Stimulated activated naive CD8-positive, alpha-beta T cell treated with anti-CD3 and anti-CD28 coated beads, Interleukin-15, Interleukin-2, amounts not matched to agents 100 ng/mL and 50 ng/mL, for 24 hours (primary cell): ENCODE measurements at regions not wholly inside any gene's neighbourhood (a gene's known extent, or its start where the extent isn't known, plus 50 kb on each side); places are given as distances from the start of the nearest gene placed in this dataset.
A peak's percentile ranks its signal among the peaks of the same experiment; 100 is the strongest.

Experiments
- H3K27ac Mint-ChIP-seq: one replicate; pipeline ENCODE4 v1.8.0; 2021; ENCODE audit warnings: mild to moderate bottlenecking, mixed read lengths
- H3K27me3 Mint-ChIP-seq: one replicate; pipeline ENCODE4 v1.8.0; 2021; ENCODE audit warnings: mixed read lengths
- H3K36me3 Mint-ChIP-seq: one replicate; pipeline ENCODE4 v1.8.0; 2021; ENCODE audit warnings: low read depth, mixed read lengths
- H3K4me1 Mint-ChIP-seq: one replicate; pipeline ENCODE4 v1.8.0; 2021; ENCODE audit warnings: low read depth, mixed read lengths
- H3K4me3 Mint-ChIP-seq: one replicate; pipeline ENCODE4 v1.8.0; 2021; ENCODE audit warnings: mild to moderate bottlenecking, mixed read lengths
- H3K9me3 Mint-ChIP-seq: one replicate; pipeline ENCODE4 v1.8.0; 2021; ENCODE audit warnings: mixed read lengths

GRCh38 chr2:145344076-145344724, 824.3 kb upstream of the ZEB2 start:
- Mint-ChIP-seq H3K4me1 (no peaks in the 10 kb centered on the region), H3K27me3 (peaks cover 6% of the 10 kb centered on the region), H3K27ac (no peak overlapping the region), H3K36me3 (no peaks in the 10 kb centered on the region), H3K4me3 (no peak overlapping the region), H3K9me3 (peaks cover 20% of the 10 kb centered on the region)

- Mint-ChIP-seq H3K36me3 (no peaks in the 10 kb centered on the region), H3K4me1 (no peaks in the 10 kb centered on the region), H3K27me3 (peaks cover 6% of the 10 kb centered on the region), H3K9me3 (peaks cover 20% of the 10 kb centered on the region), H3K4me3 (no peak overlapping the region), H3K27ac (no peak overlapping the region)
Measured at GRCh38 chr2:145343287-145343686, 823.4 kb upstream of the ZEB2 start.

GRCh38 chr2:145341536-145341935, 821.6 kb upstream of the ZEB2 start:
- Mint-ChIP-seq H3K9me3 (peaks cover 20% of the 10 kb centered on the region), H3K4me3 (no peak overlapping the region), H3K4me1 (no peaks in the 10 kb centered on the region), H3K27ac (no peak overlapping the region), H3K27me3 (peaks cover 3% of the 10 kb centered on the region), H3K36me3 (no peaks in the 10 kb centered on the region)

DNA sequence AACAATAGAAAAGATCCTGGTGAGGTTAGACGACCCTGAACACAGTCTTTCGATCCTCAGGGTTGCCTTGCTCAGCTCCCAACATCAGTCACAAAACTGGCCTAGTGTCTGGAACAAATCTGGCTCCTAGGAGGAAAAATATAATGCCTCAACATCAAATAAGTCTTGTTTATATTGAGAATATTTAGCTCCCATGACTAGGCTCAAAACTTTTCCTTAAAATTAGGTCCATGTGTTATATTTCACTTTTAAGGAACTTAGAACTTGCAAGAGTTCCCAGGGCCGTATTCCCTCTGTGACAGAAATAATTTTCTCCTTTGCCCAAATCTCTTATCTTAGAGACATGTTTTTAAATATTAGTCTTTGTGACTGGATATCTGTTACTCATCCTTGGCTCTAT, 819.7 kb upstream of the ZEB2 start:
- H3K9me3 Mint-ChIP-seq = peaks cover 18% of the 10 kb centered on the region
- no peaks in the 10 kb centered on the region for H3K36me3 Mint-ChIP-seq
- no peak overlapping the region for H3K27ac Mint-ChIP-seq
- no peaks in the 10 kb centered on the region for H3K4me1 Mint-ChIP-seq
- H3K4me3 Mint-ChIP-seq = no peak overlapping the region
- H3K27me3 Mint-ChIP-seq = peaks cover 3% of the 10 kb centered on the region

DNA sequence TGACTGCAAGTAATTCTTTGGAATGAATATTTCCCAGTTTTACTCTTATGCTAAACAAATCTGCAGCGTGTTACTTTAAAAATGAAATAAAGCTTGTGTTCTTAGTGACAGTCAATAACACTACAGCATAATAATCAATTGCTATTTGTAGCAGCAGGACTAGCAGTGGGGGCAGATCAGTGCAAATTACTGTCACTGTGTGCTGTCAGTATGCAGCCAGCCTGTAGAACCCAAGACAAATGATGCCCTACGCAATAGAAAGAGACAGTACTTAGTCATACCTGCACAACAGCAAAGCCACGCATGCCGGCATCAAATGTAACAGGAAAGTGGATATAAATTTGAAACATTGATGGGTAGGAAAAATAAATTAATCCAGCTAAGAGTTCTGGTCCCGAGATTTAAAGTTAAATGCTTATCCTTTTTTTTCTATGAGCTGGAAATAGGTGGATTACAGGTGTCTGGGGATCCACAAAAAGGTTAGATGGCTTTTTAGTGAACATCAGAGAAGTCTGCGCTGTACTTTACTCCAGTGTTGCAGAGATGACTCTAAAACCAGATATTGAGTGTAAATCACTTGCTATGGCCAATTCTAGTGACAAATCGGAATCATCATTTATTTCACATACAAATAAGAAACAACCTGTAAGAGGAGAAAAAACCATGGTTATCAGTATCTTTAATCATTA, 812.4 kb upstream of the ZEB2 start:
- H3K27ac Mint-ChIP-seq = no peak overlapping the region
- H3K36me3 Mint-ChIP-seq = no peaks in the 10 kb centered on the region
- no peaks in the 10 kb centered on the region for H3K9me3 Mint-ChIP-seq
- no peak overlapping the region for H3K4me3 Mint-ChIP-seq
- H3K4me1 Mint-ChIP-seq = no peaks in the 10 kb centered on the region
- H3K27me3 Mint-ChIP-seq = no peaks in the 10 kb centered on the region

- H3K36me3 Mint-ChIP-seq = no peaks in the 10 kb centered on the region
- H3K4me3 Mint-ChIP-seq = no peak overlapping the region
- H3K27me3 Mint-ChIP-seq = peaks cover 10% of the 10 kb centered on the region
- no peak overlapping the region for H3K27ac Mint-ChIP-seq
- peaks cover 3% of the 10 kb centered on the region for H3K4me1 Mint-ChIP-seq
- H3K9me3 Mint-ChIP-seq = no peaks in the 10 kb centered on the region
Measured at GRCh38 chr2:145329971-145330370, 810.1 kb upstream of the ZEB2 start.

DNA sequence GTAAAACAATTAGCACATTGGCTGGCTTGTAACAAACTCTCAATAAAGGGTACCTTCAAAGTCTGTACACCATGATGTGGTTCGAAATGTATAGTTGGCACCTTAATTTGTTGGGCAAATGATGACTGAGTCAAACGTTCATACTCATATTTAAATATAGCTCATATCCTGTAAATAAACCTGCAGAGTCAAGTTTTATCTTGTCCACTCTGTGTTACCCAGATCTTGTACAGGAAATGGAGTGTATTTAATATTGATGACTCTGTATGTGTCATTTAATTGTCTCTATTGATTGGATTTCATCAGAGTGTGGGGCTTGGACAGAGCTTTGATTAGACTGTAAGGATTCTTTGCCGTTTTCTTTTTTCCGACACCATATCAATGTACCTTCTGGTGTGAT, 805.6 kb upstream of the ZEB2 start:
- H3K27ac Mint-ChIP-seq = no peak overlapping the region

GRCh38 chr2:145324748-145325147, 804.8 kb upstream of the ZEB2 start:
- Mint-ChIP-seq H3K4me3 (peak overlapping the region; percentile 30), H3K27me3 (peaks cover 17% of the 10 kb centered on the region), H3K9me3 (no peaks in the 10 kb centered on the region), H3K36me3 (no peaks in the 10 kb centered on the region), H3K27ac (peak overlapping the region; percentile 16), H3K4me1 (peaks cover 21% of the 10 kb centered on the region)

More for the DNA sequence above, 805.6 kb upstream of the ZEB2 start:
- Mint-ChIP-seq H3K9me3 (no peaks in the 10 kb centered on the region), H3K4me1 (peaks cover 21% of the 10 kb centered on the region), H3K4me3 (no peak overlapping the region), H3K36me3 (no peaks in the 10 kb centered on the region), H3K27me3 (peaks cover 17% of the 10 kb centered on the region)

DNA sequence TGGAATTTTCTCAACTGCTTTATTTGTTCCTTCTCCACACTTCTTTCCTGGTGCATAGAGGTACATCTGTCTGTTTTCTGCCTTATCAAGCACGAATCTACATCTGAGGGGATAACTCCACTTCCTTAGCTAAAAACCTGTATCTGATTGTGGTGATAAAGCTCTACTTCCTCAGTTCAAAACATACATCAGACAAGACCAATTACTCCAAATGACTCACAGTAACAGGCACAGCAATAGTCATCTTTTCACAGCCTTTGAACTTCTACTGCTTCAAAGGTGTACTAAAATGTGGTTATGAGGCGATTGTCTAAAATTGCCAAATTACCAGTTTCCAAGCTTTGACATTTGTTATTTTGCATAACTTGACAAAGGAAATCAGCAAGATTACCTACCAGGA, 803.6 kb upstream of the ZEB2 start:
- Mint-ChIP-seq H3K4me3 (peak overlapping the region; percentile 35), H3K27ac (peak overlapping the region; percentile 19), H3K4me1 (peaks cover 21% of the 10 kb centered on the region), H3K27me3 (peaks cover 17% of the 10 kb centered on the region), H3K9me3 (no peaks in the 10 kb centered on the region), H3K36me3 (no peaks in the 10 kb centered on the region)

GRCh38 chr2:145321344-145321743, 801.4 kb upstream of the ZEB2 start:
- H3K36me3 Mint-ChIP-seq = no peaks in the 10 kb centered on the region
- H3K4me1 Mint-ChIP-seq = peaks cover 21% of the 10 kb centered on the region
- no peak overlapping the region for H3K27ac Mint-ChIP-seq
- H3K4me3 Mint-ChIP-seq = no peak overlapping the region
- peaks cover 9% of the 10 kb centered on the region for H3K27me3 Mint-ChIP-seq
- no peaks in the 10 kb centered on the region for H3K9me3 Mint-ChIP-seq

GRCh38 chr2:145316496-145316895, 796.6 kb upstream of the ZEB2 start:
- Mint-ChIP-seq H3K36me3 (no peaks in the 10 kb centered on the region), H3K4me1 (no peaks in the 10 kb centered on the region), H3K9me3 (peaks cover 5% of the 10 kb centered on the region), H3K27ac (no peak overlapping the region), H3K4me3 (no peak overlapping the region), H3K27me3 (peaks cover 8% of the 10 kb centered on the region)

DNA sequence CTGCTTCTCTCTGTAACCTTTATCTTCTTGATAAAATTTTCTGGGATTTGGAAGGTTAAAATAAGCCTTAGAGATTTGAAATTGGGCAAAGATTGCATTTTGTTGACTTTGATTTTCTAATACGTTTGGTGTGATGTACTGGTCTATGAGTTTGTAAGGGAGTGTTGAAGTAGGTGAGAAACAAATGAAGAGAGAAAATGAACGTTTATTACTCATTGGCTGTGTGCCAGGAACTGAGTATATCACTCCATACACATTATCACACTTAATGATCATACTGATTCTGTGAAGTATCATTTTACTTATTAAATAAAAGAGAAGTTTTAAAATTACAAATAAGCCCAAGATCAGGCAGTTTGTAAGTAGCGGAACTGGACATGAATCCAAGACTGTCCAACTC, 795.1 kb upstream of the ZEB2 start:
- Mint-ChIP-seq H3K4me1 (no peaks in the 10 kb centered on the region), H3K27me3 (peaks cover 15% of the 10 kb centered on the region), H3K9me3 (peaks cover 10% of the 10 kb centered on the region), H3K4me3 (no peak overlapping the region), H3K27ac (no peak overlapping the region), H3K36me3 (no peaks in the 10 kb centered on the region)

DNA sequence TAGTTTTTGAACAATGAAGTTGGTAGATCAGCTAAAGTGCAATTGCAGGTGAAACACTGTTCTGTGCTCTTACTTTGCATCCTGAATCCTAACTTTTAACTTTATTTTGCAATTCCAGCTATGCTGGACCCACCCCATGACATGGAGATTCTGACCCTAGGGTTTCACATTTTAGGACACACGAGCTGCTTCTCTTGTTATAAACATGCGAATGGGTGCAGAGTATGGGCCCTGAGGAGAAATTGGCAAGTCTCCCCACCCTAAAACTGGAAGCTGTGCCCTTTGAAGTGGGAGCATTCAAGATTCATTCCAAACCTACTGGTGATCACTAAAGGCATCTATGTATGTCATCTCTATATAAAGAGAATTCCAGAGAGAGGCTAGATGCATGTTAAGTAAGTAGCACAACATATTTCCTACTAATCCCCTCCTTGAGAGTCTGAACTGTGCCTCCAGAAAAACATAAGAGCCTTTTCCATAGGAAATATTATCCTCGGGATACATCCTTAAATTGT, 794.3 kb upstream of the ZEB2 start:
- H3K4me1 Mint-ChIP-seq = no peaks in the 10 kb centered on the region
- H3K9me3 Mint-ChIP-seq = peaks cover 10% of the 10 kb centered on the region
- H3K27me3 Mint-ChIP-seq = peaks cover 15% of the 10 kb centered on the region
- H3K4me3 Mint-ChIP-seq = no peak overlapping the region
- H3K36me3 Mint-ChIP-seq = no peaks in the 10 kb centered on the region
- H3K27ac Mint-ChIP-seq = no peak overlapping the region

DNA sequence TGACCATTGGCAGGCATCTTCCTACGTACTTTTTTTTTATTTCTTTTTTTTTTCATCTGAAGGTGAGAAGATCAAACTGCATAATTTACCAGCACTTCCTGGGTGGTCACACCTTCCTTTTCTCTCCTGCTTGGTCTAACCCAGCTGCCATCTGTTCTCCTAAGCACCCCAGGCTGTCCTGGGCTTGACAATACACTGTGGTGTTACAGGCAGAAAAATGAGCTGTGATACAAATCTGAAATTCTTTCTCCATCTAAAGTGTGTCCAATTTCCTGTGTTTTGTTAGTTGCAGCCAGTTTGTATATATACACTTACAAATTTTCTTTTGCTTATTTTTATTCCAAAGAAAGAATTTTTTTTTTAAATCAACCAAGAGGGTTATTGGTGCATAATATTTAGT, 786.0 kb upstream of the ZEB2 start:
- Mint-ChIP-seq H3K4me3 (no peak overlapping the region), H3K36me3 (no peaks in the 10 kb centered on the region), H3K27me3 (peaks cover 12% of the 10 kb centered on the region), H3K27ac (no peak overlapping the region), H3K4me1 (no peaks in the 10 kb centered on the region), H3K9me3 (peaks cover 5% of the 10 kb centered on the region)

GRCh38 chr2:145304501-145304900, 784.6 kb upstream of the ZEB2 start:
- Mint-ChIP-seq H3K4me1 (no peaks in the 10 kb centered on the region), H3K27ac (no peak overlapping the region), H3K9me3 (peaks cover 5% of the 10 kb centered on the region), H3K36me3 (no peaks in the 10 kb centered on the region), H3K4me3 (no peak overlapping the region), H3K27me3 (peaks cover 7% of the 10 kb centered on the region)

GRCh38 chr2:145303536-145303935, 783.6 kb upstream of the ZEB2 start:
- no peak overlapping the region for H3K4me3 Mint-ChIP-seq
- H3K4me1 Mint-ChIP-seq = no peaks in the 10 kb centered on the region
- H3K27ac Mint-ChIP-seq = no peak overlapping the region
- no peaks in the 10 kb centered on the region for H3K36me3 Mint-ChIP-seq
- peaks cover 7% of the 10 kb centered on the region for H3K27me3 Mint-ChIP-seq
- H3K9me3 Mint-ChIP-seq = peaks cover 5% of the 10 kb centered on the region
